Endodermal cell (in vitro differentiated cells): ENCODE measurements at regions not wholly inside any gene's neighbourhood (a gene's known extent, or its start where the extent isn't known, plus 50 kb on each side); places are given as distances from the start of the nearest gene placed in this dataset.

Experiments
- DNase-seq: peaks from one replicate; pipeline ENCODE4 v3.0.0-alpha.2; 2017
- H3K27ac ChIP-seq: 2 replicates; pipeline ENCODE4 v1.5.1; 2013; ENCODE audit warnings: mild to moderate bottlenecking, low read depth, low read length, moderate library complexity
- H3K27me3 ChIP-seq: 2 replicates; pipeline ENCODE4 v1.6.1; 2013; ENCODE audit warnings: mild to moderate bottlenecking, low read length, moderate library complexity; ENCODE audit not compliant: insufficient read depth, control insufficient read depth, poor library complexity, severe bottlenecking
- H3K36me3 ChIP-seq: 2 replicates; pipeline ENCODE4 v1.7.0; 2013; ENCODE audit warnings: mild to moderate bottlenecking, low read length, moderate library complexity; ENCODE audit not compliant: control insufficient read depth, insufficient read depth
- H3K4me1 ChIP-seq: one replicate; pipeline ENCODE4 v1.7.0; 2013; ENCODE audit warnings: low read length; ENCODE audit not compliant: control insufficient read depth, insufficient read depth
- H3K4me3 ChIP-seq: 2 replicates; pipeline ENCODE4 v1.5.1; 2013; ENCODE audit warnings: mild to moderate bottlenecking, low read length, moderate library complexity
- H3K9ac ChIP-seq: 2 replicates; pipeline ENCODE4 v1.6.1; 2013; ENCODE audit warnings: mild to moderate bottlenecking, low read length, moderate library complexity; ENCODE audit not compliant: poor library complexity, severe bottlenecking; ENCODE audit errors: extremely low read depth
- H3K9me3 ChIP-seq: 2 replicates; pipeline ENCODE4 v1.6.1; 2013; ENCODE audit warnings: mild to moderate bottlenecking, low read length, moderate library complexity; ENCODE audit not compliant: control insufficient read depth
- H3K27ac Mint-ChIP-seq: 2 replicates; pipeline ENCODE4 v1.8.0; 2020; ENCODE audit warnings: mixed read lengths
- H3K27me3 Mint-ChIP-seq: 2 replicates; pipeline ENCODE4 v1.8.0; 2021; ENCODE audit warnings: mild to moderate bottlenecking, mixed read lengths; ENCODE audit not compliant: insufficient read depth
- H3K36me3 Mint-ChIP-seq: 2 replicates; pipeline ENCODE4 v1.8.0; 2020; ENCODE audit warnings: low read depth, mixed read lengths
- H3K4me1 Mint-ChIP-seq: 2 replicates; pipeline ENCODE4 v1.8.0; 2020; ENCODE audit warnings: mixed read lengths
- H3K4me3 Mint-ChIP-seq: 2 replicates; pipeline ENCODE4 v1.8.0; 2020; ENCODE audit warnings: mild to moderate bottlenecking, moderate library complexity, mixed read lengths
- H3K9me3 Mint-ChIP-seq: 2 replicates; pipeline ENCODE4 v1.8.0; 2020; ENCODE audit warnings: mild to moderate bottlenecking, mixed read lengths
- CTCF ChIP-seq: fragments of 200-600 bp; sonication (generic); conservative IDR thresholded peaks from 2 replicates; pipeline ENCODE4 v1.5.0; 2021; ENCODE audit warnings: antibody characterized with exemption, mild to moderate bottlenecking
- WGBS, 2 experiments: methylation state at CpG; one replicate each; pipeline versions ENCODE4 v1.1.5 to v1.1.7; 2013; ENCODE audit warnings: missing lambda C conversion rate in 2 of 2, mixed read lengths in 1 of 2; ENCODE audit not compliant: insufficient coverage in 1 of 2, insufficient read length in 1 of 2; 5-methylcytosine and 5-hydroxymethylcytosine counted together

GRCh38 chr20:59491884-59492283 lies 112.5 kb upstream of the PHACTR3 start:
- 81% methylated on average over 6 of the region's 6 CpGs; no CpG with 5 or more reads in 1 of the 2 experiments for WGBS, 2 experiments
- no peak overlapping the region for H3K4me3 Mint-ChIP-seq
- H3K4me1 Mint-ChIP-seq = no peaks in the 10 kb centered on the region
- H3K9me3 Mint-ChIP-seq = no peaks in the 10 kb centered on the region
- TF ChIP-seq CTCF = no peak
- H3K27ac ChIP-seq = no peak overlapping the region
- no peak for DNase-seq
- H3K4me3 ChIP-seq = no peak overlapping the region
- no peak overlapping the region for H3K9ac ChIP-seq
- no peaks in the 10 kb centered on the region for H3K36me3 ChIP-seq
- no peaks in the 10 kb centered on the region for H3K9me3 ChIP-seq
- no peaks in the 10 kb centered on the region for H3K4me1 ChIP-seq
- no peaks in the 10 kb centered on the region for H3K36me3 Mint-ChIP-seq
- H3K27me3 ChIP-seq = peaks cover 8% of the 10 kb centered on the region
- H3K27ac Mint-ChIP-seq = no peak overlapping the region
- H3K27me3 Mint-ChIP-seq = peaks cover 16% of the 10 kb centered on the region

DNA sequence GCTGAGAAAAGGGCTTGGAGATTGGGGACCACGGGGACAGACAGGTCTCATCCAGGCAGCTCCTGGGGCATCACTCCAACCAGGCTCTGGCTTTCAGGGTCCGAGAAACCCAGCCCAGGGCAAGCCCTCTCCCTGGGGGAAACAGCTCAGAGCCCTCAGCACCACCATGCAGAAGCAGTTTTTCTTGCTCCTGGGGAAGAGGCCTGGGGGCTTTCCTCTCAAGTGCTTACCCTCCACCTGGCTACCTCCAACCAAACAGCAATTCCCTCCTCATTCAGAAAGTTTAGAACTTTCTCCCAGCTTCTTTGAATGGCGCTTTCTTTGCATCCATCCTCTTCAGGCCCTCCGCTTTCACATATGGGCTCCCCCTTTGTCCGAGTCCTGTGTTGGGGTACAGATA lies 110.4 kb upstream of the PHACTR3 start:
- Histone ChIP-seq H3K4me3 (no peak overlapping the region), H3K36me3 (no peaks in the 10 kb centered on the region), H3K4me1 (no peaks in the 10 kb centered on the region), H3K9ac (no peak overlapping the region), H3K27ac (no peak overlapping the region), H3K27me3 (peaks cover 27% of the 10 kb centered on the region), H3K9me3 (no peaks in the 10 kb centered on the region)
- no peaks in the 10 kb centered on the region for H3K4me1 Mint-ChIP-seq
- no peak overlapping the region for H3K27ac Mint-ChIP-seq
- no peak for TF ChIP-seq CTCF
- no peaks in the 10 kb centered on the region for H3K9me3 Mint-ChIP-seq
- H3K27me3 Mint-ChIP-seq = peaks cover 31% of the 10 kb centered on the region
- no peak overlapping the region for H3K4me3 Mint-ChIP-seq
- no peaks in the 10 kb centered on the region for H3K36me3 Mint-ChIP-seq
- 95 to 100% methylated on average over 3 to 5 of the region's 5 CpGs for WGBS, 2 experiments
- no peak for DNase-seq

GRCh38 chr20:59495166-59495565 lies 109.2 kb upstream of the PHACTR3 start:
- TF ChIP-seq CTCF = no peak
- H3K9me3 Mint-ChIP-seq = peaks cover 3% of the 10 kb centered on the region
- Histone ChIP-seq H3K4me3 (no peak overlapping the region), H3K9ac (no peak overlapping the region), H3K4me1 (no peaks in the 10 kb centered on the region), H3K36me3 (no peaks in the 10 kb centered on the region), H3K27me3 (peaks cover 34% of the 10 kb centered on the region), H3K9me3 (no peaks in the 10 kb centered on the region), H3K27ac (no peak overlapping the region)
- no peak overlapping the region for H3K4me3 Mint-ChIP-seq
- DNase-seq = no peak
- no peak overlapping the region for H3K27ac Mint-ChIP-seq
- 89 to 100% methylated on average over 3 to 7 of the region's 8 CpGs for WGBS, 2 experiments
- H3K4me1 Mint-ChIP-seq = no peaks in the 10 kb centered on the region
- H3K27me3 Mint-ChIP-seq = peaks cover 44% of the 10 kb centered on the region
- H3K36me3 Mint-ChIP-seq = no peaks in the 10 kb centered on the region
